Astrocyte (in vitro differentiated cells and primary cell): ENCODE measurements at regions not wholly inside any gene's neighbourhood (a gene's known extent, or its start where the extent isn't known, plus 50 kb on each side); places are given as distances from the start of the nearest gene placed in this dataset.

ENCODE experiments used
- DNase-seq: peaks from one replicate; pipeline ENCODE4 v3.0.0-alpha.2; 2010; ENCODE audit warnings: low read depth
- FAIRE-seq: peaks from 2 replicates; lab custom pipeline; 2011; peaks lifted over from hg19 to GRCh38; lab: Jason Lieb, UNC
- H2AFZ ChIP-seq: 2 replicates; pipeline ENCODE4 v1.6.0; 2012; ENCODE audit warnings: low read depth, low read length, inconsistent platforms
- H3K27ac ChIP-seq: 2 replicates; pipeline ENCODE4 v1.5.1; 2011; ENCODE audit warnings: low read depth, low read length, inconsistent platforms
- H3K27me3 ChIP-seq: 2 replicates; pipeline ENCODE4 v1.6.0; 2011; ENCODE audit warnings: low read length, inconsistent platforms; ENCODE audit not compliant: insufficient read depth
- H3K36me3 ChIP-seq: 2 replicates; pipeline ENCODE4 v1.5.1; 2011; ENCODE audit warnings: low read length, inconsistent platforms; ENCODE audit not compliant: insufficient read depth
- H3K4me1 ChIP-seq: 2 replicates; pipeline ENCODE4 v1.5.1; 2011; ENCODE audit warnings: low read length, inconsistent platforms; ENCODE audit not compliant: insufficient read depth
- H3K4me2 ChIP-seq: 2 replicates; pipeline ENCODE4 v1.6.0; 2012; ENCODE audit warnings: low read length, inconsistent platforms
- H3K4me3 ChIP-seq: 2 replicates; pipeline ENCODE4 v1.5.1; 2011; ENCODE audit warnings: low read depth, mild to moderate bottlenecking, low read length, inconsistent platforms; ENCODE audit not compliant: insufficient read depth
- H3K79me2 ChIP-seq: 2 replicates; pipeline ENCODE4 v1.6.0; 2012; ENCODE audit warnings: mild to moderate bottlenecking, low read length, inconsistent platforms; ENCODE audit not compliant: insufficient read depth
- H3K9ac ChIP-seq: 2 replicates; pipeline ENCODE4 v1.6.0; 2012; ENCODE audit warnings: mild to moderate bottlenecking, low read length, inconsistent platforms
- H3K9me3 ChIP-seq: 2 replicates; pipeline ENCODE4 v1.5.1; 2012; ENCODE audit warnings: low read depth, mild to moderate bottlenecking, low read length, inconsistent platforms; ENCODE audit not compliant: insufficient read depth
- H4K20me1 ChIP-seq: 2 replicates; pipeline ENCODE4 v1.6.0; 2012; ENCODE audit warnings: low read length, inconsistent platforms; ENCODE audit not compliant: insufficient read depth
- H3K27ac Mint-ChIP-seq: one replicate; pipeline ENCODE4 v1.8.0; 2021; ENCODE audit warnings: mild to moderate bottlenecking, mixed read lengths; ENCODE audit not compliant: unreplicated experiment
- H3K27me3 Mint-ChIP-seq: one replicate; pipeline ENCODE4 v1.8.0; 2021; ENCODE audit warnings: low read depth, mixed read lengths; ENCODE audit not compliant: unreplicated experiment
- H3K36me3 Mint-ChIP-seq: one replicate; pipeline ENCODE4 v1.8.0; 2021; ENCODE audit warnings: low read depth, mixed read lengths; ENCODE audit not compliant: unreplicated experiment
- H3K4me1 Mint-ChIP-seq: one replicate; pipeline ENCODE4 v1.8.0; 2021; ENCODE audit warnings: low read depth, mixed read lengths; ENCODE audit not compliant: unreplicated experiment
- H3K4me3 Mint-ChIP-seq: one replicate; pipeline ENCODE4 v1.8.0; 2021; ENCODE audit warnings: mild to moderate bottlenecking, moderate library complexity, mixed read lengths; ENCODE audit not compliant: unreplicated experiment
- H3K9me3 Mint-ChIP-seq: one replicate; pipeline ENCODE4 v1.8.0; 2021; ENCODE audit warnings: mild to moderate bottlenecking, mixed read lengths; ENCODE audit not compliant: unreplicated experiment
- EZH2 ChIP-seq: IDR thresholded peaks from 2 replicates; pipeline ENCODE4 v1.6.1; 2012; ENCODE audit warnings: mild to moderate bottlenecking, low read length, inconsistent platforms; ENCODE audit not compliant: insufficient read depth
- TF ChIP-seq, protein P1 (sequence below): IDR thresholded peaks from 2 replicates; pipeline ENCODE4 v1.5.1; 2011; ENCODE audit warnings: low read depth, mild to moderate bottlenecking, inconsistent platforms, low read length, moderate library complexity; ENCODE audit not compliant: insufficient read depth

GRCh38 chr1:56345831-56346230 lies 233.5 kb downstream of the PLPP3 start:
- Histone ChIP-seq H3K4me3 (no peak overlapping the region), H3K79me2 (no peaks in the 10 kb centered on the region), H3K4me1 (no peaks in the 10 kb centered on the region), H3K9ac (no peak overlapping the region), H3K9me3 (no peaks in the 10 kb centered on the region), H2AFZ (no peak overlapping the region), H3K36me3 (no peaks in the 10 kb centered on the region), H4K20me1 (no peaks in the 10 kb centered on the region), H3K4me2 (no peak overlapping the region), H3K27me3 (no peaks in the 10 kb centered on the region), H3K27ac (no peak overlapping the region)
- H3K9me3 Mint-ChIP-seq: peaks cover 7% of the 10 kb centered on the region
- no peaks in the 10 kb centered on the region for H3K4me1 Mint-ChIP-seq
- TF ChIP-seq, protein P1, sequence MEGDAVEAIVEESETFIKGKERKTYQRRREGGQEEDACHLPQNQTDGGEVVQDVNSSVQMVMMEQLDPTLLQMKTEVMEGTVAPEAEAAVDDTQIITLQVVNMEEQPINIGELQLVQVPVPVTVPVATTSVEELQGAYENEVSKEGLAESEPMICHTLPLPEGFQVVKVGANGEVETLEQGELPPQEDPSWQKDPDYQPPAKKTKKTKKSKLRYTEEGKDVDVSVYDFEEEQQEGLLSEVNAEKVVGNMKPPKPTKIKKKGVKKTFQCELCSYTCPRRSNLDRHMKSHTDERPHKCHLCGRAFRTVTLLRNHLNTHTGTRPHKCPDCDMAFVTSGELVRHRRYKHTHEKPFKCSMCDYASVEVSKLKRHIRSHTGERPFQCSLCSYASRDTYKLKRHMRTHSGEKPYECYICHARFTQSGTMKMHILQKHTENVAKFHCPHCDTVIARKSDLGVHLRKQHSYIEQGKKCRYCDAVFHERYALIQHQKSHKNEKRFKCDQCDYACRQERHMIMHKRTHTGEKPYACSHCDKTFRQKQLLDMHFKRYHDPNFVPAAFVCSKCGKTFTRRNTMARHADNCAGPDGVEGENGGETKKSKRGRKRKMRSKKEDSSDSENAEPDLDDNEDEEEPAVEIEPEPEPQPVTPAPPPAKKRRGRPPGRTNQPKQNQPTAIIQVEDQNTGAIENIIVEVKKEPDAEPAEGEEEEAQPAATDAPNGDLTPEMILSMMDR: no peak
- no peak for TF ChIP-seq EZH2
- no peak overlapping the region for H3K4me3 Mint-ChIP-seq
- H3K27ac Mint-ChIP-seq: no peak overlapping the region
- no peaks in the 10 kb centered on the region for H3K36me3 Mint-ChIP-seq
- DNase-seq: no peak
- H3K27me3 Mint-ChIP-seq: no peaks in the 10 kb centered on the region
- no peak for FAIRE-seq

- Mint-ChIP-seq H3K4me3 (no peak overlapping the region), H3K9me3 (peaks cover 11% of the 10 kb centered on the region), H3K27ac (no peak overlapping the region), H3K4me1 (no peaks in the 10 kb centered on the region), H3K27me3 (no peaks in the 10 kb centered on the region), H3K36me3 (no peaks in the 10 kb centered on the region)
- H3K4me3 ChIP-seq: no peak overlapping the region
- no peak overlapping the region for H3K9ac ChIP-seq
- H3K36me3 ChIP-seq: no peaks in the 10 kb centered on the region
- H3K9me3 ChIP-seq: no peaks in the 10 kb centered on the region
- no peak overlapping the region for H2AFZ ChIP-seq
- FAIRE-seq (no peak), DNase-seq (no peak)
- no peaks in the 10 kb centered on the region for H3K27me3 ChIP-seq
- H4K20me1 ChIP-seq: no peaks in the 10 kb centered on the region
- H3K4me1 ChIP-seq: no peaks in the 10 kb centered on the region
- no peak for TF ChIP-seq EZH2
- TF ChIP-seq, protein P1: no peak
- no peaks in the 10 kb centered on the region for H3K79me2 ChIP-seq
- no peak overlapping the region for H3K27ac ChIP-seq
- H3K4me2 ChIP-seq: no peak overlapping the region
Measured at GRCh38 chr1:56340977-56341376, 238.4 kb downstream of the PLPP3 start.

- H3K27ac Mint-ChIP-seq: no peak overlapping the region
Measured at GRCh38 chr1:56339786-56340465, 239.4 kb downstream of the PLPP3 start.

More at GRCh38 chr1:56339786-56340465, 239.4 kb downstream of the PLPP3 start:
- Histone ChIP-seq H4K20me1 (no peaks in the 10 kb centered on the region), H3K9me3 (no peaks in the 10 kb centered on the region), H3K79me2 (no peaks in the 10 kb centered on the region), H3K4me1 (no peaks in the 10 kb centered on the region), H3K27me3 (no peaks in the 10 kb centered on the region), H3K36me3 (no peaks in the 10 kb centered on the region), H3K27ac (no peak overlapping the region), H2AFZ (no peak overlapping the region), H3K9ac (no peak overlapping the region), H3K4me3 (no peak overlapping the region), H3K4me2 (no peak overlapping the region)
- Mint-ChIP-seq H3K4me1 (no peaks in the 10 kb centered on the region), H3K4me3 (no peak overlapping the region), H3K27me3 (peaks cover 5% of the 10 kb centered on the region), H3K9me3 (peaks cover 11% of the 10 kb centered on the region), H3K36me3 (no peaks in the 10 kb centered on the region)
- no peak for TF ChIP-seq EZH2
- TF ChIP-seq, protein P1: no peak
- FAIRE-seq: no peak
- no peak for DNase-seq
